Nephron progenitor cell (in vitro differentiated cells): ENCODE measurements at regions not wholly inside any gene's neighbourhood (a gene's known extent, or its start where the extent isn't known, plus 50 kb on each side); places are given as distances from the start of the nearest gene placed in this dataset.
"Not testable (repeated sequence)": the region's sequence is repeated elsewhere in the genome, so short reads cannot be mapped to it uniquely, and the experiment has no call there.

Experiments used
- DNase-seq: peaks from one replicate; pipeline ENCODE4 v3.0.0; 2021
- H3K27ac Mint-ChIP-seq: 2 replicates; pipeline ENCODE4 v1.8.0; 2021; ENCODE audit warnings: mild to moderate bottlenecking, moderate library complexity, mixed read lengths
- H3K27me3 Mint-ChIP-seq: 2 replicates; pipeline ENCODE4 v1.8.0; 2021; ENCODE audit warnings: mild to moderate bottlenecking, low read depth, mixed read lengths; ENCODE audit not compliant: poor library complexity
- H3K36me3 Mint-ChIP-seq: 2 replicates; pipeline ENCODE4 v1.8.0; 2021; ENCODE audit warnings: low read depth, mixed read lengths
- H3K4me1 Mint-ChIP-seq: 2 replicates; pipeline ENCODE4 v1.8.0; 2021; ENCODE audit warnings: mixed read lengths
- H3K4me3 Mint-ChIP-seq: 2 replicates; pipeline ENCODE4 v1.8.0; 2021; ENCODE audit warnings: mild to moderate bottlenecking, moderate library complexity, mixed read lengths
- H3K9me3 Mint-ChIP-seq: 2 replicates; pipeline ENCODE4 v1.8.0; 2021; ENCODE audit warnings: mild to moderate bottlenecking, moderate library complexity, mixed read lengths
- CTCF ChIP-seq: fragments of 200-600 bp; sonication (generic); IDR thresholded peaks from 2 replicates; pipeline ENCODE4 v1.5.0; 2021; ENCODE audit warnings: antibody characterized with exemption

- peaks cover 97% of the 10 kb centered on the region for H3K36me3 Mint-ChIP-seq
- H3K9me3 Mint-ChIP-seq = peaks cover 80% of the 10 kb centered on the region
- no peak overlapping the region for H3K27ac Mint-ChIP-seq
- H3K4me3 Mint-ChIP-seq = no peak overlapping the region
- no peaks in the 10 kb centered on the region for H3K4me1 Mint-ChIP-seq
- TF ChIP-seq CTCF = no peak
- H3K27me3 Mint-ChIP-seq = no peaks in the 10 kb centered on the region
- no peak for DNase-seq
Measured at GRCh38 chr19:20412846-20413245, 152.7 kb downstream of the ZNF737 start.

GRCh38 chr19:20397292-20397691, 168.3 kb downstream of the ZNF737 start:
- no peak for TF ChIP-seq CTCF
- no peak overlapping the region for H3K4me3 Mint-ChIP-seq

GRCh38 chr19:20388706-20389225, 176.8 kb downstream of the ZNF737 start:
- Mint-ChIP-seq H3K4me3 (no peak overlapping the region), H3K36me3 (peaks cover 64% of the 10 kb centered on the region), H3K4me1 (no peaks in the 10 kb centered on the region), H3K27ac (no peak overlapping the region), H3K27me3 (no peaks in the 10 kb centered on the region), H3K9me3 (peaks cover 74% of the 10 kb centered on the region)
- no peak for TF ChIP-seq CTCF
- no peak for DNase-seq

More at GRCh38 chr19:20397292-20397691, 168.3 kb downstream of the ZNF737 start:
- peaks cover 81% of the 10 kb centered on the region for H3K36me3 Mint-ChIP-seq
- H3K27ac Mint-ChIP-seq = no peak overlapping the region
- H3K9me3 Mint-ChIP-seq = peaks cover 89% of the 10 kb centered on the region
- no peaks in the 10 kb centered on the region for H3K4me1 Mint-ChIP-seq
- DNase-seq = no peak
- no peaks in the 10 kb centered on the region for H3K27me3 Mint-ChIP-seq

- peaks cover 3% of the 10 kb centered on the region for H3K27me3 Mint-ChIP-seq
- DNase-seq = no peak
Measured at GRCh38 chr19:20385061-20385460, 180.5 kb downstream of the ZNF737 start.

GRCh38 chr19:20371911-20372310, 193.7 kb downstream of the ZNF737 start:
- Mint-ChIP-seq H3K4me3 (no peak overlapping the region), H3K36me3 (peaks cover 64% of the 10 kb centered on the region), H3K27ac (no peak overlapping the region), H3K9me3 (peaks cover 66% of the 10 kb centered on the region), H3K27me3 (peaks cover 6% of the 10 kb centered on the region), H3K4me1 (peaks cover 41% of the 10 kb centered on the region)
- DNase-seq = no peak
- TF ChIP-seq CTCF = no peak

More at GRCh38 chr19:20385061-20385460, 180.5 kb downstream of the ZNF737 start:
- Mint-ChIP-seq H3K27ac (no peak overlapping the region), H3K4me1 (no peaks in the 10 kb centered on the region), H3K9me3 (peaks cover 50% of the 10 kb centered on the region), H3K36me3 (peaks cover 50% of the 10 kb centered on the region), H3K4me3 (no peak overlapping the region)
- no peak for TF ChIP-seq CTCF

- Mint-ChIP-seq H3K9me3 (peaks cover 65% of the 10 kb centered on the region), H3K4me1 (peaks cover 41% of the 10 kb centered on the region), H3K36me3 (peaks cover 60% of the 10 kb centered on the region)
- DNase-seq, H3K27ac Mint-ChIP-seq, H3K27me3 Mint-ChIP-seq, H3K4me3 Mint-ChIP-seq: not testable (repeated sequence)
Measured at GRCh38 chr19:20371304-20371703, 194.3 kb downstream of the ZNF737 start.
